Lower leg skin (tissue), 4 donors: ENCODE measurements at regions not wholly inside any gene's neighbourhood (a gene's known extent, or its start where the extent isn't known, plus 50 kb on each side); places are given as distances from the start of the nearest gene placed in this dataset.

Experiments used
- DNase-seq, 2 donors: peaks; one replicate each; pipeline ENCODE4 v3.0.0-alpha.2; 2019; ENCODE audit warnings: low spot score in 2 of 2
- H3K4me3 ChIP-seq: fragments of 200-600 bp; sonication (generic); 2 replicates; pipeline ENCODE4 v1.5.1; 2017; ENCODE audit warnings: mild to moderate bottlenecking, low read depth; ENCODE audit not compliant: poor library complexity, severe bottlenecking
- CTCF ChIP-seq, 3 donors: fragments of 450-650 bp; IDR thresholded peaks; one replicate each; pipeline ENCODE4 v1.5.1; 2016; ENCODE audit warnings: antibody characterized with exemption in 3 of 3, mild to moderate bottlenecking in 3 of 3, moderate library complexity in 2 of 3
- POLR2A ChIP-seq, 2 donors: fragments of 450-650 bp; IDR thresholded peaks; one replicate each; pipeline ENCODE4 v1.6.1; 2016 to 2017; ENCODE audit warnings: antibody characterized with exemption in 2 of 2, mild to moderate bottlenecking in 1 of 2, moderate library complexity in 1 of 2
- WGBS, 2 donors: methylation state at CpG; one replicate each; pipeline ENCODE4 v1.1.5; 2018; 5-methylcytosine and 5-hydroxymethylcytosine counted together
- intact Hi-C: fragments of 100-400 bp; cut with DNase I; formaldehyde crosslinking; loops from one replicate; pipeline ENCODE4 v1.15.0; 2023; ENCODE audit warnings: low total_unique reads

GRCh38 chr11:27848423-27848822 lies 148.2 kb upstream of the BDNF start:
- intact Hi-C loops = no loop called here
- DNase-seq = no peak
- no peak for TF ChIP-seq CTCF (IDR thresholded peaks at IDR 0.05)
- TF ChIP-seq POLR2A (IDR thresholded peaks at IDR 0.05) = no peak
- no peak overlapping the region for H3K4me3 ChIP-seq

DNA sequence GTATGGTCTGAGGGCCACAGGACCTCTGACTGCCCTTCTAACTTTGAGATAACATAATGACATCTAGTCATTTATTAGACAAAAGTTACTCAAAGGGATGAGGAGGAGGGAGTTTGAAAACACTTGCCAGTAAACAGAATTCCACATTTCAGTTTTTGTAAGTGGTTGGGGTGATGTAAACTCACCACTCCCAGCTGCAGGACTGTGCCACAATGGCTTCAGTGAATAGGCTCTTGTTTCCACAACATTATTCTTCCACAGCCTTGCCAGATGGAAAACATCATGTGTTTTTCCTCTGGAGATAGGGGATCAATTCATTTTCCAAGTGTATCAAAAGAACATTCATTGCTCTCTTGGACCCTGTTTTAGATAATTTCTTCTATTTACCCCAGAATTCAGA lies 147.2 kb upstream of the BDNF start:
- TF ChIP-seq CTCF (IDR thresholded peaks at IDR 0.05) (no peak), POLR2A (IDR thresholded peaks at IDR 0.05) (no peak)
- H3K4me3 ChIP-seq = no peak overlapping the region
- no peak for DNase-seq
- intact Hi-C loops = no loop called here

DNA sequence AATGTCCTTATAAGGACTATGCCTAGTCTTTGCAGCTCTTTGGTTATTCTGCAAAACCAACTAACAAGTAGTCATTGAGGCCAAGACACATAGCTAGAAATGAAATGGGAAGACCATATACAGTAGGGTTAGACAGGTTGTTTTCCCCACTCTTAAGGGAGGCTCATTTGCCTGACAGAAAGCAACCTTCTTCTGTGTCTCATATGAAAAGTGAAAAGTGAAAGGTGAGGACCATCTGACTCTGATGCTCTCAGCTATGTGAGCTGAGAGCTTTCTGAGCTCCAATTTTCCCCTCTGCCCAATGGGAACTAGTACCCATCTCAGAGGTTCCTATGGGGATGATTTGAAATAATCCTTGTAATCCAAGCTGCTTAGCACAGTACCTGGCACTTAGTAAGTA lies 142.0 kb upstream of the BDNF start:
- TF ChIP-seq POLR2A (IDR thresholded peaks at IDR 0.05) (no peak), CTCF (IDR thresholded peaks at IDR 0.05) (no peak)

DNA sequence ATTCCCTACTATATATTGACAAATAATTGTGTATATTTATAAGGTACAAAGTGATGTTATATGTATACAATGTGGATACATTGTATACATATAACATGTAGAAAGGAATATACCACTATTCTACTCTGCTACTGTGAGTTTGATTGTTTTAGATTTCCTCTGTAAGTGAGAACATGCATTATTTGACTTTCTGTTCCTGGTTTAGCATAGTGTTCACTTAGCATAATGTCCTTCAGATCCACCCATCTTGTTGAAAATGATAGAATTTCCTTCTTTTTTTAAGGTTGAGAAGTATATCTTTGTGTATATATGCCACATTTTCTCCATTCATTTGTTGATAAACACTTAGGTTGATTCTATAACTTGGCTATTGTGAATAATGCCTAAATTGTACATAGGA lies 140.8 kb upstream of the BDNF start:
- DNase-seq = no peak
- intact Hi-C loops = no loop called here
- TF ChIP-seq CTCF (IDR thresholded peaks at IDR 0.05) = no peak
- TF ChIP-seq POLR2A (IDR thresholded peaks at IDR 0.05) = no peak

More for the DNA sequence above, 142.0 kb upstream of the BDNF start:
- no peak overlapping the region for H3K4me3 ChIP-seq
- no peak for DNase-seq
- intact Hi-C loops = no loop called here

DNA sequence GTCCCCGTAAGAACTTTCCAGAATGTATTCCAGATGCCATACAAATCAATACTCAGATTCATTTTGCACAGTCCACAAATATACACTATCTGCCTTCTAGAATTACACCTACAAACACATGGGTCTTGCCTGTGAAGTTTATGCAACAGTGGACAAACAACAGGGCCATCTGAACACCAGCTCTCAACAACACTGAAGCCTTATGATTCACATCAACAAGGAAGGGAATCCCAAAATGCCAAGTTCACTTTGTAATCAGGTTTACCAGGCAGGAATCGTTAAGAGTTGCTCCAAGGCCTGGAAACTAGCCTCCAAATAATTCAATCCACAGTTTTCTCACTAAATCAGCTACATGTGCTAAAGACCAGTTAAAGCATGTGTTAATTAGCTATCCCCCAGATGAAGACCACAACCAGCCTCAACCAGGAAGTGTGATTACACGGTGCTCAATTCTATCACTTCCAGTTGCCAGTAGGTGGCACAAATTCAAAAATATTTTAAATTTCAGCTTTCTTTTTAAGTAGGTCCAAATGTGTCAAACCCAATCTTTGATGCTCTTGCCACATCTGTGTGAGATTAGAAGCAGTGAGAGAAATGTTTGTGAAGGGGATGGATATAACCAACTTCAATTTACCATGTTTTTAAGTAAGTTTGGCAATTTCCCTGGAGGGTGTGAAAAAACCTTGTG lies 139.1 kb upstream of the BDNF start:
- WGBS, 2 donors = 24 to 36% methylated on average over 3 of the region's 3 CpGs
- intact Hi-C loops = no loop called here
- no peak for DNase-seq
- TF ChIP-seq CTCF (IDR thresholded peaks at IDR 0.05) (no peak), POLR2A (IDR thresholded peaks at IDR 0.05) (no peak)
- H3K4me3 ChIP-seq = no peak overlapping the region

More for the DNA sequence above, 140.8 kb upstream of the BDNF start:
- H3K4me3 ChIP-seq = no peak overlapping the region

DNA sequence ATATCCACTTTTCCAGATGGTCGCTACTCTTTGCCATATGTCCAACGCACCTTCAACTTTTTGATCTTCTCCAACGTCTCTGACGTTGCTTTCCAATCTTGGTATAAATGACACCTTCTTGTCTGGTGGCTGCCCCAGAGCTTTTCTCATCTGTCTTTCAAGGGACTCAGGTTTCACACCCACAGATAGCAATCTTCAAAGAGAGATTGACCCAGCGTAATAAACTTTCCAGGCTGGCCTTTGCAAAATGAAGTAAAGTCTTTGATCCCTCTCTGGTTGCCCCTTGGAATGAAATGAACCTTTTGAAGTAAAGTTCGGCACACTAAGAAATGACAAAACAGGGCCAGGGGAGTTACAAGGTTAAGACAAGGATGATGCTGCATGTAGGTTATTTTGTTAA lies 138.4 kb upstream of the BDNF start:
- 25 to 42% methylated on average over 6 of the region's 6 CpGs for WGBS, 2 donors
- intact Hi-C loops = no loop called here
- H3K4me3 ChIP-seq = no peak overlapping the region
- no peak for DNase-seq
- no peak for TF ChIP-seq POLR2A (IDR thresholded peaks at IDR 0.05)
- TF ChIP-seq CTCF (IDR thresholded peaks at IDR 0.05) = no peak
